ENCODE measurements at regions not wholly inside any gene's neighbourhood (a gene's known extent, or its start where the extent isn't known, plus 50 kb on each side); places are given as distances from the start of the nearest gene placed in this dataset.

DNA sequence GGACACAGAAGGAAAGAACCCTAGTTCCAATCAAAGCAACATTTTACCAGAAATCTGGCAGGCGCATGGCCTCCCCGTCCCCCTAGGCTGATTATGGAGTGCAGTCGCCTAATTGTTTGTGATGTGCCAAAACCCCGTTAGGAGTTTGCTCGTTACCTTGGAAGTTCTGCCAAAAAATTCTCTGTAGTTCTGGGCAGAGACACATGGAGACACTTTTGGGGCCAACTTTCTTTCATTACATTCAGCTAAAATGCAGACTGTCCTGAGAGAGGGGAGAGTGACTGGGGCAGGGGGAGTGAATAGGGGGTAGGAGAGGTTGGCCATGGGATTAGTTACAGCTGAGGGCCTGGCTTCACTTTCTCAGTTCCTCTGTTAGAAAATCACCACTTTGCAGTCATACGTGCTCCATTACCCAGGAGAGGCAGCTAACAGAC, 158.0 kb upstream of the NPVF start:
- H3K4me1 ChIP-seq, result peaks cover 0 to 26% (median 24%) of the 10 kb centered on the region in 4 donors
- no peak overlapping the region for H3K27ac ChIP-seq
- no peaks in the 10 kb centered on the region for H3K9me3 ChIP-seq
- H3K27me3 ChIP-seq, result no peaks in the 10 kb centered on the region
- intact Hi-C loops (cut with DNase I), result no loop called here
- 82 to 90% methylated on average over 6 of the region's 6 CpGs for WGBS, 2 donors
- H3K36me3 ChIP-seq, result no peaks in the 10 kb centered on the region
- DNase-seq, result no peak
- TF ChIP-seq POLR2A (IDR thresholded peaks at IDR 0.05) (no peak), EP300 (IDR thresholded peaks at IDR 0.05) (no peak), POLR2AphosphoS5 (IDR thresholded peaks at IDR 0.05) (no peak)
- TF ChIP-seq, protein P1, sequence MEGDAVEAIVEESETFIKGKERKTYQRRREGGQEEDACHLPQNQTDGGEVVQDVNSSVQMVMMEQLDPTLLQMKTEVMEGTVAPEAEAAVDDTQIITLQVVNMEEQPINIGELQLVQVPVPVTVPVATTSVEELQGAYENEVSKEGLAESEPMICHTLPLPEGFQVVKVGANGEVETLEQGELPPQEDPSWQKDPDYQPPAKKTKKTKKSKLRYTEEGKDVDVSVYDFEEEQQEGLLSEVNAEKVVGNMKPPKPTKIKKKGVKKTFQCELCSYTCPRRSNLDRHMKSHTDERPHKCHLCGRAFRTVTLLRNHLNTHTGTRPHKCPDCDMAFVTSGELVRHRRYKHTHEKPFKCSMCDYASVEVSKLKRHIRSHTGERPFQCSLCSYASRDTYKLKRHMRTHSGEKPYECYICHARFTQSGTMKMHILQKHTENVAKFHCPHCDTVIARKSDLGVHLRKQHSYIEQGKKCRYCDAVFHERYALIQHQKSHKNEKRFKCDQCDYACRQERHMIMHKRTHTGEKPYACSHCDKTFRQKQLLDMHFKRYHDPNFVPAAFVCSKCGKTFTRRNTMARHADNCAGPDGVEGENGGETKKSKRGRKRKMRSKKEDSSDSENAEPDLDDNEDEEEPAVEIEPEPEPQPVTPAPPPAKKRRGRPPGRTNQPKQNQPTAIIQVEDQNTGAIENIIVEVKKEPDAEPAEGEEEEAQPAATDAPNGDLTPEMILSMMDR (IDR thresholded peaks at IDR 0.05), result no peak
- H3K4me3 ChIP-seq, result no peak overlapping the region

DNA sequence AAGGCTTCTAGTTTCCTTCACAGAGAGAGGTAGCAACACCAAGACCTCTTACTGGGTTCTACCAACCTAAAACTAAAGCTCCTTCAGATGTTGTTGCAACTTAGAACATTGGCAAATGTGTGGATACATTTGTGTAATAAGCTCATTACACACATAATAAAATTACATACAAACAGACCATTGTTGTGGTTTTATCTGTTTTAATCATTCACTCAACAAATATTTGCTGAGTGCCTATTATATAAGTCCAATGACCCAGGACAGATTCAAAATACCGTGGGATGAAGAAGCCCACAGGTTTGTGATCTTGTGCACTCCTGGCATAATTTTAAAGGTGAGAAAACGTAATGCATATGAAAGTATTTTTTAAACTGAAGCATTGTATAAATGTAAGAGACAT, 160.4 kb upstream of the NPVF start:
- Histone ChIP-seq H3K4me1 (peaks cover 0 to 46% (median 45%) of the 10 kb centered on the region in 4 donors), H3K27ac (no peak overlapping the region)

DNA sequence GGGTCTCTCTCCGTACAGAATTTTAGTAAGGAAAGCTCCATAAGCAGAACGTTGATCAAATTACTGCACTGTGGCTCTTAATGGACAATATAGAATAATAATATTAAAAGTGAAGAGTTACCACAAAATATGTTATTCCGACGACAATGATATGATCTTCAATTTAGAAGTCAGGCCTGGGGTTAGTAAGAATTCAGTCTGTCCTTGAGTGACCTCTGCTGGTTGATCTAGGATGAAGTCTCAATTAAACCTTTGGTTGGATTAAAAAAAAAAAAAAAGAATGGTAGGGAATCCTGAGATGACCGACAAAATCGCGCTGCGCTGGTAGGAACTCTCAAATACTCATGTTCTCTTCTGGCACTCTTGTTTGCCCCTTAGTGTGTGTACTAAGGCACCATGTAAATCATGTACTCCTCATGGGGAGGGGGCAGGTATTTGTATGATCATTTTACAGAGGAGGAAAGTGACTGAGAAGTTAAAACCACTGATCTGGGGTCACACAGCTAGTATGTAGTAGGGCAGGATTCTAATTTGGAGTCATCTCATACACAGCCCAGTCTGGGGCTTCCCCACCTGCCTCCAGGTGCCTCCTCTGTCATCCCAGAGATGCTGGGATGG, 161.3 kb upstream of the NPVF start:
- no peaks in the 10 kb centered on the region for H3K27me3 ChIP-seq
- no peak overlapping the region for H3K4me3 ChIP-seq
- DNase-seq, result no peak
- H3K4me1 ChIP-seq, result peaks cover 0 to 53% (median 48%) of the 10 kb centered on the region in 4 donors
- TF ChIP-seq, protein P1 (IDR thresholded peaks at IDR 0.05), result peak; percentile 33 to 65 (median 50)
- TF ChIP-seq POLR2A (IDR thresholded peaks at IDR 0.05), result no peak
- intact Hi-C loops (cut with DNase I), result loop anchor here (1.0 to 5.0 kb wide), 2 partner anchors 68 to 130 kb away; no protein-coding TSS in a partner anchor
- 9 to 16% methylated on average over 8 of the region's 8 CpGs for WGBS, 2 donors
- no peaks in the 10 kb centered on the region for H3K36me3 ChIP-seq
- H3K9me3 ChIP-seq, result no peaks in the 10 kb centered on the region
- no peak overlapping the region for H3K27ac ChIP-seq

More for the DNA sequence above, 160.4 kb upstream of the NPVF start:
- H3K36me3 ChIP-seq, result no peaks in the 10 kb centered on the region
- no peak overlapping the region for H3K4me3 ChIP-seq
- no peak for DNase-seq
- TF ChIP-seq, protein P1 (IDR thresholded peaks at IDR 0.05), result no peak
- TF ChIP-seq POLR2AphosphoS5 (IDR thresholded peaks at IDR 0.05), result no peak
- no peaks in the 10 kb centered on the region for H3K9me3 ChIP-seq
- intact Hi-C loops (cut with DNase I), result loop anchor here (1.0 kb wide), 1 partner anchor 129 kb away; no protein-coding TSS in a partner anchor
- 13 to 47% methylated on average over 2 of the region's 2 CpGs for WGBS, 2 donors
- H3K27me3 ChIP-seq, result no peaks in the 10 kb centered on the region

DNA sequence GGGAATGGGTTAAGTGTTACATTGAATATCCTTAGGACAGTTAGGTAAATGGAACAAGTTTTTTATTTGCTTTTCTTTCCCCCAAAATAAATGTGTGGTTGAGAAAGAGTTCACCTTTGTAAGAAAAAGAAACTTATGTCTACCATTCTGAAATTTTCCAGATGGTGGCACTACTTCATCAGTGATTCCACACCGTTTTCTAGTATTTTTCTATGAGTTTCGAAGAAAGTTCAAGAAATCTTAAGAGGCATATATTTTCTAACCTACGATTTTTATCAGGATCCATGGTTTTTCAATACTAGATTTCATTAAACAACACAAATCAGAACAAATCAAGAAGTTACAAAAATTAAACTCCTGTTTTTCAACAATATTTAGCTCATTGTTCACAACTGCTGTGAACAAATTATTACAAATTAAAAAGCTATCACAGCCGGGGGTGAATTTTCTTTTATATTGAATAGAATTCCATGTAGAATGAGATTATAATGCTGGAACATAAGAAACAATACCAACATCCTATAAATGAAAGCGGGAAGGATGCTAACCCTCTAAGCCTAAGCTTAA, 163.1 kb upstream of the NPVF start:
- H3K4me1 ChIP-seq, result peaks cover 0 to 49% (median 37%) of the 10 kb centered on the region in 4 donors
- no peak for TF ChIP-seq EP300 (IDR thresholded peaks at IDR 0.05)
- TF ChIP-seq, protein P1 (IDR thresholded peaks at IDR 0.05), result peak; percentile 16 to 47 (median 40)
- no peak for TF ChIP-seq POLR2A (IDR thresholded peaks at IDR 0.05)
- intact Hi-C loops (cut with DNase I), result loop anchor here (1.0 to 5.0 kb wide), 3 partner anchors 66 to 460 kb away; no protein-coding TSS in a partner anchor
- H3K4me3 ChIP-seq, result peak overlapping the region in 1 of 4 donors; percentile 1
- WGBS, 2 donors, result 27 to 35% methylated on average over 5 of the region's 5 CpGs
- no peak for DNase-seq
- H3K36me3 ChIP-seq, result no peaks in the 10 kb centered on the region
- H3K27ac ChIP-seq, result peak overlapping the region in 3 of 4 donors; percentile 70 to 80 (median 75)
- no peaks in the 10 kb centered on the region for H3K27me3 ChIP-seq
- no peaks in the 10 kb centered on the region for H3K9me3 ChIP-seq

All from sigmoid colon (tissue), 6 donors.